HepG2 (cell line): ENCODE measurements at regions not wholly inside any gene's neighbourhood (a gene's known extent, or its start where the extent isn't known, plus 50 kb on each side); places are given as distances from the start of the nearest gene placed in this dataset.

ENCODE experiments used
- ARID3A ChIP-seq: IDR thresholded peaks from 2 replicates; pipeline ENCODE4 v1.6.1; 2012; ENCODE audit warnings: low read depth, low read length, improper control_type of control experiment
- BORCS8-MEF2B ChIP-seq: sonication (generic); formaldehyde crosslinking; IDR thresholded peaks from 2 replicates; pipeline ENCODE4 v1.8.0; 2022; ENCODE audit warnings: mild to moderate bottlenecking, missing genetic modification reagents
- GLI4 ChIP-seq: sonication (generic); formaldehyde crosslinking; IDR thresholded peaks from 2 replicates; pipeline ENCODE4 v1.5.1; 2020; ENCODE audit warnings: missing genetic modification reagents, mild to moderate bottlenecking, moderate library complexity, borderline replicate concordance
- MAX ChIP-seq: IDR thresholded peaks from 2 replicates; pipeline ENCODE4 v1.6.1; 2012; ENCODE audit warnings: inconsistent platforms
- MBNL3 ChIP-seq: fragments of 250-450 bp; sonication (Bioruptor Pico); conservative IDR thresholded peaks from 2 replicates; pipeline ENCODE4 v1.8.0; 2022; ENCODE audit warnings: mild to moderate bottlenecking, inconsistent platforms
- NAIF1 ChIP-seq: sonication (generic); formaldehyde crosslinking; IDR thresholded peaks from 2 replicates; pipeline ENCODE4 v1.5.0; 2020; ENCODE audit warnings: mild to moderate bottlenecking, missing genetic modification reagents, borderline replicate concordance
- SMAD9 ChIP-seq: sonication (generic); formaldehyde crosslinking; IDR thresholded peaks from 2 replicates; pipeline ENCODE4 v1.5.1; 2020; ENCODE audit warnings: mild to moderate bottlenecking, missing genetic modification reagents
- SNAPC4 ChIP-seq: sonication (generic); formaldehyde crosslinking; IDR thresholded peaks from 2 replicates; pipeline ENCODE4 v1.4.0; 2020; ENCODE audit warnings: mild to moderate bottlenecking, missing genetic modification reagents
- TAF1 ChIP-seq: sonication (generic); formaldehyde crosslinking; IDR thresholded peaks from 2 replicates; pipeline ENCODE4 v1.4.0; 2020; ENCODE audit warnings: missing genetic modification reagents
- ZNF10 ChIP-seq: sonication (generic); formaldehyde crosslinking; IDR thresholded peaks from 2 replicates; pipeline ENCODE4 v1.4.0; 2020; ENCODE audit warnings: mild to moderate bottlenecking, low read depth, missing genetic modification reagents, borderline replicate concordance
- ZNF260 ChIP-seq: sonication (generic); formaldehyde crosslinking; IDR thresholded peaks from 2 replicates; pipeline ENCODE4 v1.4.0; 2020; ENCODE audit warnings: missing genetic modification reagents, low read depth, mild to moderate bottlenecking, borderline replicate concordance
- ZNF501 ChIP-seq: sonication (generic); formaldehyde crosslinking; IDR thresholded peaks from 2 replicates; pipeline ENCODE4 v1.5.1; 2020; ENCODE audit warnings: mild to moderate bottlenecking, moderate library complexity, missing genetic modification reagents
- ZNF574 ChIP-seq: sonication (generic); formaldehyde crosslinking; IDR thresholded peaks from 2 replicates; pipeline ENCODE4 v1.4.0; 2020; ENCODE audit warnings: missing genetic modification reagents
- ZNF747 ChIP-seq: sonication (generic); formaldehyde crosslinking; IDR thresholded peaks from 2 replicates; pipeline ENCODE4 v1.8.1; 2023; ENCODE audit warnings: missing genetic modification reagents, mild to moderate bottlenecking, borderline replicate concordance
- ZNF781 ChIP-seq: sonication (generic); formaldehyde crosslinking; IDR thresholded peaks from 2 replicates; pipeline ENCODE4 v1.5.1; 2020; ENCODE audit warnings: borderline replicate concordance, mild to moderate bottlenecking, missing genetic modification reagents; ENCODE audit errors: not compliant biosample characterization
- TF ChIP-seq, protein P1 (sequence below): sonication (generic); formaldehyde crosslinking; IDR thresholded peaks from 2 replicates; pipeline ENCODE4 v1.8.1; 2023; ENCODE audit warnings: mild to moderate bottlenecking, missing genetic modification reagents, borderline replicate concordance
- TF ChIP-seq, protein P2 (sequence below): sonication (generic); formaldehyde crosslinking; IDR thresholded peaks from 2 replicates; pipeline ENCODE4 v1.5.1; 2020; ENCODE audit warnings: mild to moderate bottlenecking, moderate library complexity, missing genetic modification reagents

- TF ChIP-seq ARID3A (no peak), ZNF747 (CRISPR knock-in tag) (peak; percentile 48; the same call in 1 of the 2 replicates), NAIF1 (CRISPR knock-in tag) (no peak), ZNF501 (CRISPR knock-in tag) (peak; percentile 52; the same call in 1 of the 2 replicates), TAF1 (CRISPR knock-in tag) (no peak), ZNF574 (no peak), ZNF781 (CRISPR knock-in tag) (peak; percentile 58), MBNL3 (CRISPR knock-in tag) (no peak), GLI4 (CRISPR knock-in tag) (no peak), SMAD9 (no peak), SNAPC4 (no peak), ZNF10 (no peak), BORCS8-MEF2B (CRISPR knock-in tag) (no peak), MAX (no peak), ZNF260 (CRISPR knock-in tag) (no peak)
- TF ChIP-seq, protein P1, sequence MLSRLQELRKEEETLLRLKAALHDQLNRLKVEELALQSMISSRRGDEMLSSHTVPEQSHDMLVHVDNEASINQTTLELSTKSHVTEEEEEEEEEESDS: no peak
- TF ChIP-seq, protein P2, sequence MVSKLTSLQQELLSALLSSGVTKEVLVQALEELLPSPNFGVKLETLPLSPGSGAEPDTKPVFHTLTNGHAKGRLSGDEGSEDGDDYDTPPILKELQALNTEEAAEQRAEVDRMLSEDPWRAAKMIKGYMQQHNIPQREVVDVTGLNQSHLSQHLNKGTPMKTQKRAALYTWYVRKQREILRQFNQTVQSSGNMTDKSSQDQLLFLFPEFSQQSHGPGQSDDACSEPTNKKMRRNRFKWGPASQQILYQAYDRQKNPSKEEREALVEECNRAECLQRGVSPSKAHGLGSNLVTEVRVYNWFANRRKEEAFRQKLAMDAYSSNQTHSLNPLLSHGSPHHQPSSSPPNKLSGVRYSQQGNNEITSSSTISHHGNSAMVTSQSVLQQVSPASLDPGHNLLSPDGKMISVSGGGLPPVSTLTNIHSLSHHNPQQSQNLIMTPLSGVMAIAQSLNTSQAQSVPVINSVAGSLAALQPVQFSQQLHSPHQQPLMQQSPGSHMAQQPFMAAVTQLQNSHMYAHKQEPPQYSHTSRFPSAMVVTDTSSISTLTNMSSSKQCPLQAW (CRISPR knock-in tag): peak; percentile 22; the same call in 1 of the 2 replicates
Observed at GRCh38 chr2:109736177-109736827, 57.8 kb upstream of the RGPD5 start (continued).
